Smooth muscle cell (in vitro differentiated cells): ENCODE measurements at regions not wholly inside any gene's neighbourhood (a gene's known extent, or its start where the extent isn't known, plus 50 kb on each side); places are given as distances from the start of the nearest gene placed in this dataset.

Source experiments
- DNase-seq: peaks from one replicate; lab custom pipeline; 2025; ENCODE audit not compliant: unreplicated experiment; lab: John Stamatoyannopoulos, UW
- H2AFZ ChIP-seq: fragments of 200-600 bp; sonication (generic); 2 replicates; pipeline ENCODE4 v1.6.0; 2016; ENCODE audit warnings: antibody characterized with exemption, low read depth, mild to moderate bottlenecking
- H3F3A ChIP-seq: fragments of 200-600 bp; sonication (generic); 2 replicates; pipeline ENCODE4 v1.6.0; 2017; ENCODE audit warnings: antibody characterized with exemption, low read depth
- H3K27ac ChIP-seq: fragments of 200-600 bp; sonication (generic); 2 replicates; pipeline ENCODE4 v1.5.1; 2016; ENCODE audit warnings: low read depth, mild to moderate bottlenecking
- H3K27me3 ChIP-seq: fragments of 200-600 bp; sonication (generic); 2 replicates; pipeline ENCODE4 v1.6.1; 2016; ENCODE audit warnings: low read depth, mild to moderate bottlenecking
- H3K36me3 ChIP-seq: fragments of 200-600 bp; sonication (generic); 2 replicates; pipeline ENCODE4 v1.5.1; 2016; ENCODE audit warnings: low read depth
- H3K4me1 ChIP-seq: fragments of 200-600 bp; sonication (generic); 2 replicates; pipeline ENCODE4 v1.5.1; 2016; ENCODE audit warnings: low read depth
- H3K4me2 ChIP-seq: fragments of 200-600 bp; sonication (generic); 2 replicates; pipeline ENCODE4 v1.6.0; 2016; ENCODE audit warnings: mild to moderate bottlenecking
- H3K4me3 ChIP-seq: fragments of 200-600 bp; sonication (generic); 2 replicates; pipeline ENCODE4 v1.5.1; 2016; ENCODE audit warnings: mild to moderate bottlenecking
- H3K79me2 ChIP-seq: fragments of 200-600 bp; sonication (generic); 2 replicates; pipeline ENCODE4 v1.6.0; 2016; ENCODE audit warnings: low read depth, mild to moderate bottlenecking
- H3K9ac ChIP-seq: fragments of 200-600 bp; sonication (generic); 2 replicates; pipeline ENCODE4 v1.6.0; 2016; ENCODE audit warnings: low read depth
- H3K9me3 ChIP-seq: fragments of 200-600 bp; sonication (generic); replicated peaks from 2 replicates; pipeline ENCODE4 v1.5.1; 2016; ENCODE audit warnings: low read depth
- H4K20me1 ChIP-seq: fragments of 200-600 bp; sonication (generic); 2 replicates; pipeline ENCODE4 v1.6.0; 2016; ENCODE audit warnings: low read depth
- CTCF ChIP-seq: fragments of 200-600 bp; sonication (generic); IDR thresholded peaks from 2 replicates; pipeline ENCODE4 v1.5.1; 2017; ENCODE audit warnings: borderline replicate concordance, mild to moderate bottlenecking, antibody characterized with exemption; ENCODE audit not compliant: insufficient read depth, poor library complexity, severe bottlenecking
- WGBS: methylation state at CpG from one replicate; pipeline ENCODE4 v1.1.7; 2016; ENCODE audit warnings: low lambda C conversion rate; 5-methylcytosine and 5-hydroxymethylcytosine counted together

- Histone ChIP-seq H3K27ac (no peak overlapping the region), H3K9me3 (no peaks in the 10 kb centered on the region), H3K4me2 (no peak overlapping the region), H3K4me3 (no peak overlapping the region), H3K79me2 (no peaks in the 10 kb centered on the region), H3K4me1 (no peaks in the 10 kb centered on the region), H2AFZ (no peak overlapping the region), H4K20me1 (no peaks in the 10 kb centered on the region), H3F3A (no peaks in the 10 kb centered on the region), H3K9ac (no peak overlapping the region), H3K27me3 (no peaks in the 10 kb centered on the region), H3K36me3 (no peaks in the 10 kb centered on the region)
- TF ChIP-seq CTCF: no peak
- 84% methylated on average over 13 of the region's 13 CpGs for WGBS
- no peak for DNase-seq
Measured at GRCh38 chr17:77266891-77267341, 126.1 kb downstream of the SEC14L1 start.

GRCh38 chr17:77269696-77270681 is 129.2 kb downstream of the SEC14L1 start:
- Histone ChIP-seq H3K27me3 (no peaks in the 10 kb centered on the region), H3K9me3 (no peaks in the 10 kb centered on the region), H3K27ac (no peak overlapping the region), H3K79me2 (no peaks in the 10 kb centered on the region), H3K4me2 (no peak overlapping the region), H3K4me1 (no peaks in the 10 kb centered on the region), H3K4me3 (no peak overlapping the region), H4K20me1 (no peaks in the 10 kb centered on the region), H2AFZ (no peak overlapping the region), H3K36me3 (no peaks in the 10 kb centered on the region), H3F3A (no peaks in the 10 kb centered on the region), H3K9ac (no peak overlapping the region)
- no peak for TF ChIP-seq CTCF
- 63% methylated on average over 18 of the region's 18 CpGs for WGBS
- no peak for DNase-seq

GRCh38 chr17:77271411-77271810 is 130.6 kb downstream of the SEC14L1 start:
- no peak for DNase-seq
- WGBS: 67% methylated on average over 8 of the region's 8 CpGs
- no peaks in the 10 kb centered on the region for H3K36me3 ChIP-seq

More at GRCh38 chr17:77271411-77271810, 130.6 kb downstream of the SEC14L1 start:
- Histone ChIP-seq H3K9me3 (no peaks in the 10 kb centered on the region), H3K79me2 (no peaks in the 10 kb centered on the region), H4K20me1 (no peaks in the 10 kb centered on the region), H3K27me3 (no peaks in the 10 kb centered on the region), H3K4me1 (peaks cover 3% of the 10 kb centered on the region), H3K4me3 (no peak overlapping the region), H3K27ac (no peak overlapping the region), H3K4me2 (no peak overlapping the region), H3F3A (peaks cover 4% of the 10 kb centered on the region), H2AFZ (no peak overlapping the region), H3K9ac (no peak overlapping the region)
- TF ChIP-seq CTCF: no peak
